ENCODE measurements at regions not wholly inside any gene's neighbourhood (a gene's known extent, or its start where the extent isn't known, plus 50 kb on each side); places are given as distances from the start of the nearest gene placed in this dataset.

GRCh38 chr1:101290922-101291561, 54.2 kb downstream of the S1PR1 start:
- in situ Hi-C loops (cut with HindIII; ENCODE audit: low pct_unique_long_range_greater_than_20kb, low sequenced_read_pairs) = no loop called here
- no peak for DNase-seq (ENCODE audit: low read depth)

DNA sequence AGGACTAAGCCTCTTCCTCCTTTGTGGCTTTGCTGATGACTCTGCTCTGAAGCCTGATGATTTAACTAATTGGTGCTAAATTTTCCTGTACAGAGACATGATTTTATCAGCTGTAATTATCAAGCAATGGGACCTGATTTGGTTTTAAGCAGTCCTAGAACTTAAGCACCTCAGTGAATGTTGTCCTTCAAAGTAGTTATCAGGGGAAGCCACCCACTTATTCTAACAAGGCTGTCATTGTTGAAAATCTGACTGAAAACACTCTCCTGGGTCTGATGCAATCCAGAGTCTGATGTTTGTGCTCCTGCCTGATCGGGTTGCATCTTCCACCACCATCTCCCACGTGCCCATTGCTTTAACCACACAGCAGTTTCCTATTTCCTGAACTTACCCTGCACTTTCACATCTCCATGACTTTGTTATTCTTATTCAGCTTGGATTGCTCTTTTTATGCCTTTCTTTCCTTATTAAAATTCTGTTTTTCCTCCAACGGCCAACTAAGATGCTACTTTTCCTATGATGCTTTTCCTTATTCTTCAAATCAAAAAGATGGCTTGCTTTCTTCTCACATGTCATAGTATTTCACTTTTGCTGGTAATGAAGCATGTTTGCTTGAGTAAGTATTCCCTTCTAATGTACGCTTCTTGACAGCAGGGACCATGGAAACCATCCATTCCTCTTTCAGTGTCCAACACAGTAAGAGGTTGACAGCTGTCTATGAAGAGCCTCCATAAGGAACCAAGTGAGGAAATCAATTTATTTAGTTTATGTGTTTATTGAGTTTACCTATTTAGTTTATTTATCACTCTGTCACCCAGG, 55.0 kb downstream of the S1PR1 start:
- DNase-seq (ENCODE audit: low read depth) = no peak
- in situ Hi-C loops (cut with HindIII; ENCODE audit: low pct_unique_long_range_greater_than_20kb, low sequenced_read_pairs) = no loop called here

GRCh38 chr1:101293461-101294051, 56.7 kb downstream of the S1PR1 start:
- no peak for DNase-seq (ENCODE audit: low read depth)
- in situ Hi-C loops (cut with HindIII; ENCODE audit: low pct_unique_long_range_greater_than_20kb, low sequenced_read_pairs) = no loop called here

GRCh38 chr1:101295209-101295608, 58.4 kb downstream of the S1PR1 start:
- in situ Hi-C loops (cut with HindIII; ENCODE audit: low pct_unique_long_range_greater_than_20kb, low sequenced_read_pairs) = no loop called here
- no peak for DNase-seq (ENCODE audit: low read depth)

DNA sequence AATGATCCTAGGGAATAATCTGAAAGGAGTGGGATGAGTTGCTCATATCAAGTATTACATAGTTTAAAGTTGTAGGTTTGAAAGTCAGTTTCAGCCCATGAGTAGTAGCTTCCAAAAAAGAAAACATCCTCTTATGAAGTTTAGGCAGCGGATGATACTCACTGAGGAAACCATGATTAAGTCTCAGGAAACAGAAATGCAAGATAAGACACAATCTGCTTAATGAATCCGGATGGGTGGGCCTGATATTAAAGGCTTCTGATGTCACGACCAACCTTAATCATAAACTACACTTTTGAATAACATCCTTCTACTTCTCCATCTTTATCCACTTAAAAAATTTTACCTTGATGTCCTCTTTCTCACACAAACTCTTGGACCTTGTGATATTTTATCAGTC, 61.8 kb downstream of the S1PR1 start:
- no peak for DNase-seq (ENCODE audit: low read depth)
- in situ Hi-C loops (cut with HindIII; ENCODE audit: low pct_unique_long_range_greater_than_20kb, low sequenced_read_pairs) = no loop called here

DNA sequence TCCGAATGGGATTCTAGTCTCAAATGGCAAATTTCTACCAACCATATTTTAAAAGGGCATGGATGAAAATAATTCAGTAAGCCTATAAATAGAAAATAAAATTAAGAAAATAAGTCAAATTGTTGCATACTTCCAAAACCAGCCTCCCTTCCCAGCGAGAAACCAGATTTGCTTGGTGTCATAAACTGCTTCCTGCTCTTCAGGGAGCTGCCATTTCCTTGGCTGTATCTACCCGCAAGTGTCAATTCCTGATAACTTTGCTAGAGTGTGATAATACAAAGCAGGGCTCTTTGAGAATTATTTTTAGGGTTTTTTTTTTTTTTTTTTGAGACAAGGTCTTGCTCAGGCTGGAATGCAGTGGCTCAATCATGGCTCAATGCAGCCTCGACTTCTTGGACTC, 62.3 kb downstream of the S1PR1 start:
- DNase-seq (ENCODE audit: low read depth) = no peak
- in situ Hi-C loops (cut with HindIII; ENCODE audit: low pct_unique_long_range_greater_than_20kb, low sequenced_read_pairs) = no loop called here

- no peak for DNase-seq (ENCODE audit: low read depth)
- in situ Hi-C loops (cut with HindIII; ENCODE audit: low pct_unique_long_range_greater_than_20kb, low sequenced_read_pairs) = no loop called here
Observed at GRCh38 chr1:101299710-101300109, 62.9 kb downstream of the S1PR1 start.

DNA sequence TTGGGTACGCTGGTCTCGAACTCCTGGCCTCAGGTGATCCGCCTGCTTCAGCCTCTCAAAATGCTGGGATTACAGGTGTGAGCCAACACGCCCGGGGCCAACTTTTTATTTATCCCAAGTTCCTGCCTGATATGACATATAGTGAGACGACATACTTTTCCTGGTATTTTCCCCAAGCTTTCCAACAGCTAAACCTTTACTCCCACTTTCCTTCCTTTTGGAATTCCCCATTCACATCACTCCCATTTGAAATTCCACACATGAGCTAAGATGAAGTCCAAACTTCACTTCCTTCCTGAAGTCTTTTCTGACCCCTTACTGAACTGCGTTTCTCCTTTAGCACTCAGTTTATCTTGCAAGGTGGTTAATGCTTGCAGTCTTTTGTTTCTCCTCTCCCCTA, 64.1 kb downstream of the S1PR1 start:
- in situ Hi-C loops (cut with HindIII; ENCODE audit: low pct_unique_long_range_greater_than_20kb, low sequenced_read_pairs) = no loop called here
- no peak for DNase-seq (ENCODE audit: low read depth)

DNA sequence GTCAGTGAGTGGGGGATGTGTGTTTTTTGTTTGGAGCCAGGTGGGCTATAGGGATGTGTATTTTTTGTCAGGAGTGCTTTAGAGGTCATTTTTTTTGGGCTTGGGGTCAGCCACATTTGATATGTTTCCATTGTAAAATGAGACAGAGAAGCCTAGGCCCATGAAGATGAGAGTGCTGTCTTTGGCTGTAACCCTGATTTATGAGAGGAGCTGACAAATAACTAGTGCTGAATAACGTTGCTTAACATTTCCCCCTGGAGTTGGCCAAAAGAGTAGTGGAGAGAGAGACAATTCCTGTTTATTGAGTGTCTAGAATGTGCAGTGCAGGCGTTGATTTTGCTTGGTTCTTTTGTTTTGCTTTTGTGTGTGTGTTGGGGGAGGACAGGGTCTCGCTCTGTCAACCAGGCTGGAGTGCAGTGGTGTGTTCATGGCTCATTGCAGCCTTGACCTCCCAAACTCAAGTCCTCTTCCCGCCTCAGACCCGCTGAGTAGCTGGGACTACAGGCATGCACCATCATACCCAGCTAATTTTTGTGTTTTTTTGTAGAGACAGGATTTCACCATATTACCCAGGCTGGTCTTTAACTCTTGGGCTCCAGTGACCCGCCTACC, 64.7 kb downstream of the S1PR1 start:
- DNase-seq (ENCODE audit: low read depth) = no peak
- in situ Hi-C loops (cut with HindIII; ENCODE audit: low pct_unique_long_range_greater_than_20kb, low sequenced_read_pairs) = no loop called here

DNA sequence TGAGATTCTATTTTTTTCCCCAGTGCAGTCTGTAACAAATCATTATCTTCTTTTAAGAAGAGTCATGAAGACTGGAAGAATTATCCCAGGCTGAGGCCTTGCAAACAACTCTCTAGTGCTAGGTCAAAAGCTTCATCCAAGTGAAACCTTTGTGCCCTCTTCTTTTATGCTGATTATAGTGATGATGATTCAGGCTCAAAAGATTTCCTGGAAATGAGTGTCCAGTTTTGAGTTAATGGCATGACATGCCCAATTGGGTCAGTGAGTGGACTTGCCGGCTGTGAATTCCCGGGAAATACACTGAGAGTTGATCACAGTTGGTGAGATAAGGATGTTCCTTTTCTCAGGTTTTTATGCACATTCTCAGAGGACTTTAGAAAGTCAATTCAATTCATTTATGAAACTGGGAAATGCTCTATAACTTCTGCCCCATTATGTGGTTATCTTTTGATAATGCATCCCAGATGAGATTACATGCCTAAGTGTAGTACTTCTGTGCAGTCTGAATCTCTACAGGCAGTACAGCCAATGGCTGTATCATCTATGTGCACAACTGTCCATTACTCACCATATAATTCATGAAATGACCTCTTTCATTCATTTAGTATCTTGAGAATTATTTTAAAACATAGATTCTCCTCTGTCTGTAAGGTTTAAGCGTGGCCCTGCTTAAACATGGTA, 66.2 kb downstream of the S1PR1 start:
- no peak for DNase-seq (ENCODE audit: low read depth)
- in situ Hi-C loops (cut with HindIII; ENCODE audit: low pct_unique_long_range_greater_than_20kb, low sequenced_read_pairs) = no loop called here

GRCh38 chr1:101307985-101308689, 71.3 kb downstream of the S1PR1 start:
- no peak for DNase-seq (ENCODE audit: low read depth)
- in situ Hi-C loops (cut with HindIII; ENCODE audit: low pct_unique_long_range_greater_than_20kb, low sequenced_read_pairs) = no loop called here

DNA sequence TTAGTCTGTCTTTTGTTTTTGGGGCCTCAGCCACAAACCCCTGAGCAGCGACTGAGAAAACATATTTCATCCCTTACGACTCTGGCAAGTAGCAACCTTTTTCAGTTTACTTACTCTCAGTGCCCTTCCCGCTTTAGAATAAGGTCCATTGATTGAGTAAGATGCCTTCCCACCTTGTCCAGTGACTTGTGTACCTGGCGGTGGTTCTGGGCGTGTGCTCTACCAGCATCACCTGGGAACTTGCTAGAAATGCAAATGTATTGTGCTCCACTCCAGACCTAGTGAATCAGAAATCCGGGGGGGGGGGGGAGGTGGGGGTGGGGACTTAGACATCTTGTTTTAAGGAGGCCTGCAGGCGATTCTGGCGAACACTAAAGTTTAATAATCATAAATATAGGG, 72.1 kb downstream of the S1PR1 start:
- in situ Hi-C loops (cut with HindIII; ENCODE audit: low pct_unique_long_range_greater_than_20kb, low sequenced_read_pairs) = no loop called here
- no peak for DNase-seq (ENCODE audit: low read depth)

- in situ Hi-C loops (cut with HindIII; ENCODE audit: low pct_unique_long_range_greater_than_20kb, low sequenced_read_pairs) = no loop called here
- DNase-seq (ENCODE audit: low read depth) = peak; percentile 6
Observed at GRCh38 chr1:101309334-101310311, 72.8 kb downstream of the S1PR1 start.

GRCh38 chr1:101310506-101310905, 73.7 kb downstream of the S1PR1 start:
- in situ Hi-C loops (cut with HindIII; ENCODE audit: low pct_unique_long_range_greater_than_20kb, low sequenced_read_pairs) = no loop called here
- no peak for DNase-seq (ENCODE audit: low read depth)

DNA sequence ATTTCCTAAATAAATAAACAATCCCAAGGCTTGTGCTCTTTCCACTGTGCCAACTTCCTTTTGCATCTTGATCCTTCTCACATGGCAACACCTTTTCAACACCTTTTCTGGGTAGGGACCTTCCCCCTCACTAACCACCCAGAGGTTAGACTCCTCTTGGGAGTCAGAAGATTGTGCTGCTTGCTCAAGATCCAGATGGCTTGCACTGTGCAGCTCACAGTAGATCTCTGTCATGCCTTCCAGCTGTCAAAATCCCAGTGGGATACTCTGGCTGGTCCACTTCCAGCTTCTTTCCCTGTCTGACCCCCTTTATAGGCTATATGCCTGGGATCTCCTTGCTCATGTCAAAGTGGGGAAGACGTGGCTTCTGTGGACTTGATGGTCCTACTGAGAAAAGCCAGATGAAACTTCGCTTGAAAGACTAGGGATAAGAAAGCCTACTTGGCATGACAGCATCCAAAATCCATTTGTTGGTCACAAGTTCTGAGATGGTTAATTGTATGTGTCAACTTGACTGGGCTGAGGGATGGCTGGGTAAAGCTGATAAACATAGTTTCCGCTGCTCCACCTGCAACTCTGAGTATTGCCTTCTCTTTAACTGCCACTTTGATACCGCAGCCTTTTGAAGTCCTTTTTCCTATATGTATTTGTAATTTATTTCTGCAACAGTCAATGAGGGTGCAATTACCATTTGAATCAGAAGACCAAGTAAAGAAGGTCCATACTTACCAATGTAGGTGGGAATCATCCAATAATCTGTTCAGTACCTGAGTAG, 74.5 kb downstream of the S1PR1 start:
- in situ Hi-C loops (cut with HindIII; ENCODE audit: low pct_unique_long_range_greater_than_20kb, low sequenced_read_pairs) = no loop called here
- no peak for DNase-seq (ENCODE audit: low read depth)

DNA sequence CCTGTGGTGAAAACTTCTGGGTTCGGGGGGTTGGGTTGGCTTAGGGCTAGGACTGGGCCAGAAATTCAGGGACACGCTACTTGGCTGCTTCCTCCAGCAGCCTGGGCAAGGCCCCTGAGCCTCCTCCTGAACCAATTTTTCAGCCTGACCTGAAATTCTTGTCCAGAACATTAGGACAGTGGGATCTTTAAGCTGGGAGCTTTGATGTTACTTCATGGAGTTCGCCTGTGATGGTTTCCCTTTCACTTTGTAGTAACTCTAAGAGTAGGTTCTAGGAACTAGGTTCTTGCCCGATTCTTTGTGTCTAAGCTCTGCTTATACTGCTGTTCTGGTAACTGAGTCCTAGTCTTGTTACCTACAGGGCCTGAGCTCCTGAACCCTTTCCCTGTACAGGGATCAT, 75.3 kb downstream of the S1PR1 start:
- no peak for DNase-seq (ENCODE audit: low read depth)
- in situ Hi-C loops (cut with HindIII; ENCODE audit: low pct_unique_long_range_greater_than_20kb, low sequenced_read_pairs) = no loop called here
